Right renal cortex interstitium (tissue), 3 donors: ENCODE measurements at regions not wholly inside any gene's neighbourhood (a gene's known extent, or its start where the extent isn't known, plus 50 kb on each side); places are given as distances from the start of the nearest gene placed in this dataset.

ENCODE experiments used
- DNase-seq, 3 donors: peaks; one replicate each; pipeline ENCODE4 v3.0.0-alpha.2; 2013; ENCODE audit warnings: low read depth in 3 of 3, low spot score in 2 of 3

DNA sequence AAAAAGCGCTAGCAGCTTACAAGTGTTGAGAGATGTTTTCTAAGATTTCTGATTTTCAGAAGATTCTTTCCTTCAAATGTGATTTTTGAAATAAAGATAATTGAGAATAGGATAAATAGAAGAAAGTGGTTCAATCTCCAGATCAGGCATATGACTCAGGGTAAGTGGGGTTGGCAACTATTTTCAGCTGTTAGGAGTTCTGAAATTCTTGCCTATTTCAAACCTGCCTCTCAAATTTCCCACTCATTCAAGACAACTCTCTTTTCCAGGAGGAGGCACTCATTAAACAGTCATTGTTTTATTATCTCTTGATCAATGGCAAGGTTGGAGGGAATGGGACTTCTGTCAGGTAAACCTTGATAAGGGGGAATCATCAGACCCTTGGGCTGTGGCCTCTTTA lies 138.9 kb downstream of the HNMT start:
- DNase-seq, result no peak

DNA sequence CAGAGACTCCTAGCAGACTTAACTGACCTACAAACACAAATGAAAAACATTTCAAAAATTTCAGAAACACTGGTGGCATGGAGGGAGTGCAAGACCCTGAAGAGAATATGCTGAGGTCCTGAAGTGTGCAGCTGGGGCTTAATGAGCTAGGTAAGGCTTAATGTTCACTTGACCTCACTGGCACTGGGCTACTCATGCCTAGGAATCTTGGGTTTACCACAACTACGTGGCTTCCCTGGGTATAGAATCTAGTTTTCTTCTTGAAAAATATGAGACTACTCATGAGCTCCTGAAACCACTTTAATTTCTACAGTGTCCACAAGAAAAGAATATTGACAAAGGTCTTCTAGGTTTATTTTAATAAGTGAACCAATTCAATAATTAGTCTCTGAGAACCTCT lies 139.8 kb downstream of the HNMT start:
- no peak for DNase-seq

DNA sequence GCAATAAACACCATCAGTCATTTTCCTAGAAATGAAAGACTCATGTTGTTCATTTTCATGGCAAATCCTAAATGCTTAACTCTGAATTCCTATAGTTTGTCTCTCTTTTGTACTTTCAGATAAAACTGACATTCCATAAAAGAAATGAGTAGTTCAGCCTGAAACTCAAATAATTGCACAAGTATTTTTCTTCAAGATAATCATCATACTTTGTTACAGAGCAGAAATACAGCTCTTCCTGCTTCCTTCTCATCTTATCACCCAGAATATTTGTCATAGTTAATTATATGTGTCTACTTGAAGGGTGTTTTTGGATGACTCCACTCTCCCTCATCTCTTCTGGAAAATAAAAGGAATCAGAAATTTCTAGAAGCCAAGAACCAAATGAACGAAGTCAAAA lies 141.1 kb downstream of the HNMT start:
- no peak for DNase-seq

DNA sequence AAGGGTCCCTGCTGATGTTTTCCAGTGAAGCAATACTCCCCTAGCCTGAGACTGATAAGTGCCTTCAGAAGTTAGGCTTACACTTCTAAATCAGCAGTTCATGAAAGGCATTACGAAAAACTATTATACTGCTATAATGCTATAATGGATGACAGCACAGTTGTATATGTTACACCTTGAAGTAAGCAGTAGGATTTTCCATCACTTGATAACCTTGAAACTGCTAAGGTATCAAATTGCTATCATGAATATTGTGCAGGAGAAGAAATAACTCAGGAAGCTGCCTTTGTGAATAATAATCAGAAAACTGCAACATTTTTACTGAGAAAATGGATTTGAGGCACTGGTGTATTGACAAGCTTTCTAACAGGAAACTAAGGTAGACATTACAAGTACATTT lies 142.3 kb downstream of the HNMT start:
- DNase-seq, result no peak

DNA sequence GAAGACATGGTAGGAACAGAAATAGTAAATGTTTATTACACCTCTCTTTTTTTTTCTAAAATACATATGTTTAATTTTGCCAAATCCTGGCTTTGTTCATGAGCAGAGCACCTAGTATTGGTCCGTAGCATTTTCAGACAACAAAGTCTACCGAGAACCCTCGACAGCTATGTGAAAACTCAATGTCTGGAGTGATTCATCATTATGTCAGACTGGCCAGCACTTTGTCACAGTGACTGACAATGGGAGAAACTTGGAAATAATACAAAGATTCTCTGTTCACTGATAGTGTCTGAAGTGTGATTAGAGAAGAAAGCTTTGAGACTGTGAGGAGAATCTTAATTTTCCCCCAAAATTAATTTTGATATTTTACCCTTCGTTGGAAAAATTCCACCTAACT lies 143.0 kb downstream of the HNMT start:
- DNase-seq, result no peak

DNA sequence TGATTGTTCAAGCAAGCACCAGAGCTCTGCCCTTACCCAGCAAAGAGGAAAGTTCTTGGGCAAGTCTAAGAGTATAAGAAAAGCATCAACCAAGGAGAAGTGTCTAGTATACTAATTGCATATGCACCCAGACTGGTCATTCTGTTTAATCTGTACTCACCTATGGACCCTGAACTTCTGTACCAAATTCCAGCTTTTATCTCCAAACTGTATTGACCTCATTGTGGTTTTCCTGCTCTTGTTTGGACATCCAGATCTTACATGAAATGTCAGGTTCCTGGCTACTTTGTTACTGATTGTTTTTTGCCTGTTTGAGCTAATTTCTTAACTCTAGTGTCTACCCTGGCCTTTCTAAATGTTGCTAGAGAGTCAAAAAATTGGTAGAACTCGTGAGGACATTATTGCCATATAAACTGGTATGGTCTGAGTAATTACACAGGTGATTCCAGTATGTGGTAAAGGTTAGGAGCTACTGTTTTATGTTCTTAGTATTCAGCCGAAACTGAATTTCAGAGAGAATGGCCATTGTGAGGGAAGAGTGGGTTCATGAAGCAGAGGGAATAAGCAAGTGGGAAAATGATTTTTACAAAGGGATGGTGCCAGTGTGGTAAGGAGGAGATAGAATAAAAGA lies 146.3 kb downstream of the HNMT start:
- DNase-seq, result no peak

DNA sequence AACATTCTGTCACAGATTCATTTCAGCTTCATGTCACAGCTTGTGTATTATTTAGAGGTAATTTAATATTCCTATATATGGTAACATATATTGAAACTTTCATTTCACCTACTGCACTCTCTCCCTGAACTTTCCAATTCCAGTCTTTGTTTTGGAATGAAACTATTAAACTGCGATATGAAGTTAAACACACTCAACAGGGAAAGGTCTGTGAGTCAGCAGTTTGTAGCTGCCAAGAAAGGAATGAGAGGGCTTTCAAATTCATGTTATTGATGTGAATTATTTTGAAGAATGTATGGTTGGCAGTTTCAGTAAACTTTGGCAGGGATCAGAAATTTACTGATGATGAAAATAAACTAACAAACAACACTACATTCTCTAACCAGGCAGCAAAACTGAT lies 148.3 kb downstream of the HNMT start:
- DNase-seq, result no peak

DNA sequence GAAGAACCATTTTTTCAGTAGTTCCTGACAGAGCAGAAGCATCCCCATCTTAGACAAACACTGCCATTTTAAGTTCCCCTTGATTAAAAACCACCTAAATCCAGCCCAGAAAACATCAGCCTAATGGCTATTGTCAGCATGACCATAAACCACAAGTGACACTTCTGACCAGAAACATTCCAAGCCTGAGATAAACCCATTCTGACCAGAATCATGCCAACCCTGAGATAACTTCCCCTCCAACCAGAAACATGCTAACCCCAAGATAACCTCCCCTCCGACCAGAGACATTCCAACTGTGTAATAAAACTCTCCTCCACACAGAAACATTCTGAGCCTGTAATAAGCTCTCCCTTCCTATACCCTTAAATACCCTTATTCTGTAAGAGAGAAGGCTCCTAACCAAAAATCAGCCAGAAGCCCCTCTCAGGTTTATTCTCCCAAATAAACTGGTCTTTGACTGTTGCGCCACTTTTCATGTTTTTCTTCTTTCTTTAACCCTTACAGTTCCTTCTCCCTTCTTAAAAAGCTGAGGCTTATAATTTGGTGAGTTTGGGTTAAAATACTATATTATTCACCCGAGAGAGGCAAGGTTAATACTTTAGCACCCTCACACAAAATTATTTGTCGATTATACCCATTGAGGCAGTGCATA lies 149.7 kb downstream of the HNMT start:
- DNase-seq, result no peak

DNA sequence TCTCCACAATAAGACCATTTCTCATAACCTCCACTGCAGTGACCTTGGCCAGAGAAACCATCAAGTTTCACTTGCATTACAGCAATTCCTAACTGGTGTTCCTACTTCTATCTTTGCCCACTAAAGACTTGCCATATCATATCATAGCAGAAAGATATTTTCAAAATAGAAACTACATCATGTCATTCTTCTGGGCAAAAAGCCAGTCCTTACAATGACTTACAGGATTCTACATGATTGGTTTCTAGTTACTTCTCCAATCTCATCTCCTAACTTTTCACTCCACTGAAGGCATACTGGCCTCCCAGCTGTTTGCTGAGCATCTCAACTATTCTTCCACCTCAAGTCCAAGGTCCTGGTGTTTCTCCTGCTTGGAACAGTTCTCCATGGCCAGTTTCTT lies 151.4 kb downstream of the HNMT start:
- DNase-seq, result no peak

DNA sequence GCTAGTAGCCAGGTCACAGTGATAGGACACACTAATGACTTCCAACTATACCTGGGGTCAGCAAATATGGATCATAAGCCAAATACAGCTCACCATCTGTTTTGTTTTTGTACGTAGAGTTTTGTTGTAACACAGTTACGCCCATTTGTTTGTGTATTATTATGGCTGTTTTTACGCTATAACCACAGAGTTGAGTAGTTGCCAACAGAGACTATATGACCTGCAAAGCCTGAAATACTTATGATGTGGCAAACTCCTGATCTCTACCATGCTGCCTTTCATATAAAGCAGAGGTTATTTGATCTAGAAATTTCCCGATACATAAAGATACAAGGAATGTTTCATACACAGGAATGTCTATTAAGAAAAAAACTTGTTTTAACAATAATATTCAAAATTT lies 152.2 kb downstream of the HNMT start:
- DNase-seq, result no peak

DNA sequence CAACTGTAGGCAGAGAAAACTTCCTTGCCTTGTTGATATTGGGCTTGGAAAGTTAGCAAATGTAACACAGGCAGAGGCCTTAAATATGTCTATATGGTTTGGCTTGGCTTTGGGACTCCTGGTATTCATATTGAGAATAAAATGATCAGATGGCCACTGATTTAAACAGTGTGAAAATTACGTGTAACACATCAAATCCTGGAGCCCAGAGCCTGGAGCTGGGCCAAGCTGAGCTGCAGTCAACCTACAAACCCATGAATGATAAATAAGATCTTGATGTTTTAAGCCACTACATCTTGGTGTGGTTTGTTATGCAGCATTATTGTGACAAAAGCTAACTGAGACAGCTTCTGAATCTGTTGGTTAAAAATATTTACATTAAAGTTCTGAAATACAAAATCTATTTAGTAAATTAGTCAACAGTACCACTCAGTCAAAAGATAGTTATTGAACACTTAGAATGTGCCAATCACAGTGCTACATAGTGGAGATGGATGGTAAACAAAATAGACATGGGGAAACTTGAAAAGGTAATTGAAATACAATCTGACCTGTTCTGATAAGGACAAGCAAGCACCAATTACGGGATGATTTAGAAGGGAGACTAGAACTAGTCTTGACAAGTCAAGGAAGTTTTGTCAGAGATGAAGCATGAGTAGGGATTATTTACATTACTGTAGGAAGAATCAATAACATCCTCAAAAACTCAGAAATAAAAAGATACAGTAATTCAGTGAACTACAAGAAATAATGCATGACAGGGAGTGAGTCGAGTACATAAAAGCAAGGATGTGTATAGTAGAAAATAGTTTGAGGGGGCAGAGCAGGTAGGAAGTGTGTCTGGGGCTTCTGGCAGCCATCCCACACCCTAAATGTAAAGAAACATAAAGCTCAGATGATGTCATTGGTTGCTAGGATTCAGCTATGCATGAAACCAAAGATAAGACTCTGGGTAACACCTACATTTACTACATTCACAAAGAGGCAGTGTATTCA lies 157.7 kb downstream of the HNMT start:
- DNase-seq, result no peak

DNA sequence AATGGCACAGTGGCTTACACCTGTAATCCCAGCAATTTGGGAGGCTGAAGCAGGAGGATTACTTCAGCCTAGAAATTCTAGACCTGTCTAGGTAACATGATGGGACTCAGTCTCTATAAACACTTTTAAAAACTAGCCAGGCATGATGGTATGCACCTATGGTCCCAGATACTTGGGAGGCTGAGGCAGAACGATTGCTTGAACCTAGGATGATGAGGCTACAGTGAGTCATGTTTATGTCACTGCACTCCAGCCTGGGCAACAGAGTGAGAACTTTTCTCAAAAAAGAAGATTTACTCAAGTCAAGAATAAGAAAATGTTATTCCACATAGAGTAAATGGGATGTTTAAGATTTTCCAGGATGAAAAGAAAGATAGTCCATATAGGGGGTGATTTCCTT lies 158.6 kb downstream of the HNMT start:
- DNase-seq, result no peak

DNA sequence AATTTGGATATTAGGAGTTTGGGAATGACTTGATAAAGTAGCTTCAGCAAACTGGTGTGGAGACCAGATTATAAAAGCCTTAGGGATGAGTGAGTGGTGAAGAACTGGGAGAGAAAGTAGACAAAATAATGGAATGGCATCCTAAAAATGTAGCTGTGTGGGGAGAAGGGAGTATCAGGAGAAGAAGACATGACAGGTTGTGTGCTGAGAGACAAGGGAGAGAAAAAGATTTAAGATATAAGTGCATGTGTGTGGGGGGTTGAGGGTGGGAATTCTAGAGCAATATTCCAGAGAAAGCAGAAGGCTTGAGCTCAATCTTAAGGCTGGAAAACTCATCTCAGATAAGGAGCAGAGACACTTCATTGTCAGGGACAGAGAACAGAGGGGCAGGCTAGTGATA lies 159.5 kb downstream of the HNMT start:
- no peak for DNase-seq

DNA sequence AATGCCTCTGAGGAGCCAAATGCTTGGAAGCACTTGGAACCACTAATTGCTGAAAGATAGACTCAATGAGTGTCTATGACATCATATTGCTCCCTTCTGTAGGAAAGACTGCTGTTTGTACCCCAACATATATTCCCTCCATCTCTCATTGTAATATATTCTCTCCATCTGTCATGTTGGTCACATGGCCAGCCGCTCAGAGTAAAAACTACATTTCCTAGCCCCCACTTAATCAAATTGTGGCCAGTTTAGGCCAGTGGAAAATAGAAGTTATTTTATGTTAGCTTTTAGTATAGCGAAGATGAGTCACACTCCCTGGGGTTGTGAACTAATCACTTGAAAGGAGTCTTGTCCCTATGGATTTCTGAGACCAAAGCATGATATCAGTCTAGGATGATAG lies 160.2 kb downstream of the HNMT start:
- DNase-seq, result no peak

DNA sequence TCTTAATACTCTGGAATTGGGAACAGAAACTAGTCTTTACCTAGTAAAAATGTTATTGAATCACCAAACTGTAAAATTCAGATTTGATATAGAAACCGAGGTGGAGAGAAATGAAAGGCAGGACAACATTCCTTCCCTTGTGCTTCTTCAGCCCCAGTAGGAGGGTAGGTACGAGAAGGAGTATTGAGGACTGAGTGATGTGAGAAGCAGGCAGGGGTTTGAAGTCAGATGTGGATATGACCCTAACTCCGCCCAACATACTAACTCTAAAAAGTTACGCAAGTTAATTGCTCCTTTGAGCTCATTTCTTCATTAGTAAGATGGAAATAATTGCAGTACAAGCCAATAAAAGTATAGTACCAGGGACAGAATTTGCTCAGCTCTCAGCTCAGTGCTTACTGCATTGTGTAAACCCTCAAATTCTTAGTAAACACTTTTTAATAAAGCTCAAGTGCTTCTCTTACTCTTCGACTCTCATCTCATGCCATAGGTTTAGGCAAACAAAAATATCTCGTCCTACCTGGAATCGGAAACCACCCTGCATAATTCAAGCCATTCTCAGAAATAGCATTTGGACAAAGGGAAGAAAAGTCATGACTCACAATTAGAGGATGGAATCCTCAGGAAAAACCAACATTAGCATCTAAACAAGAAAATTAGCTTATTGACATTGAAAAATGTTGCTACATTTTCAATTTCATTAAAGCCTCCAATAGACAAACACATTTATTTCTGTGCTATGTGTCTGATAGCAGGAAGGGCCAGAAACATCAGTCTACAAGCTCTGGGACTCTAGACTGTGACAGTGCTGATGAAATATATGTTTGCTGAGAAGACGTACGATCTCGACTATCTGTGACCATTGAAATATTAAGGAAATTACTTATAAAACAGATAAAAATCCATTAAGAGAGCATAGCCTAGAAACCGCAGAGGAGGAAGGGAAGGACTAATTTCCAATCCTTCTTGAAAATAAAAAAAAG lies 161.3 kb downstream of the HNMT start:
- DNase-seq, result no peak

DNA sequence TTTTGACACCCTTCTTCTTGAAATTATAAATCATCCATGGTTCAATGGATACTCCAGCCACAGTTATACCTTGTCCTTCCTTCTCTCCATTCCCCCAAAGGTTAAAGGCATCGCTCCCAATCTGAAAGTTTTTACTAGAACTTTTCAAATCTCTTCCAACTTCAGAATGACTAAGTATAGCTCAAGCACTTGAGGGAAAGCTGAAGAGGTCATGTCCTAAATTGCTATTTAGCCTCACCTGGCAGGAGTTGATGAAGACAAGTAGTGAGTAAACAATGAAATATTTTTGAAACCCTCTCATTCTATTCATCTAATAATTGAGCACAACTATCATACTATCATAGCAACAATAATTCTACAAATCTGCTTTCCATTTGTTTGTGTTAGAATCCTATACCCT lies 167.8 kb downstream of the HNMT start:
- no peak for DNase-seq

DNA sequence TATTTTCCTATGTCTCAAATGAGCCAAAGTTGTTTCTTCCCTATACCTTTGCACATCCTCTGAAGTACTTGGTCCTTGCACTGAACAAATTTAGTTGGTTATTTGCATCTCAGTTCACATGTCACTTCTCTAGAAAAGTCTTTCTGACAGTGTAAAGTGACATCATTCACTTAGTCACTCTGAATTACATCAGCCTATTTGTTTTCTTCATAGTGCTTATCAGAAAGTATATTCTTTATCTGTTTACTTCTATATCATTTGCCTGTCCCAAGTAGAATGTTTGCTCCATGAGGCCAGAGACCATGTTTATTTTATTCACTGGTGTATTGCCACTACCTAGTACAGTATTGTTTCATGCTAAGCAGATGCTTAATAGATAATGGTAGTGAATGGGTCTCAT lies 173.7 kb downstream of the HNMT start:
- no peak for DNase-seq

DNA sequence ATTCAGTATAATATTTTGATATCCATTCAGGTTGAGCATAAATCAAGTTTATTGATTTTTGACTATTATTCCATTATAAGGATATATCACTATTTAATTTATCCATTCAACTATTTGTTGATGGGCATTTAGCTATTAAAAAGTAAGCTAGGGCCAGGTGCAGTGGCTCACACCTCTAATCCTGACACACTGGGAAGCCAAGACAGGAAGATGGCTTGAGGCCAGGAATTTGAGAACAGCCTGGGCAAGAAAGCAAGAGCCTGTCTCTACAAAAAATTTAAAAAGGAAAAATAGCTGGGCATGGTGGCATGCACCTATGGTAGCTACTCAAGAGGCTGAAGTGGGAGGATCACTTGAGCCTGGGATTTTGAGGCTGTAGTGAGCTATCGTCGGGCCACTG lies 183.5 kb downstream of the HNMT start:
- DNase-seq, result no peak

DNA sequence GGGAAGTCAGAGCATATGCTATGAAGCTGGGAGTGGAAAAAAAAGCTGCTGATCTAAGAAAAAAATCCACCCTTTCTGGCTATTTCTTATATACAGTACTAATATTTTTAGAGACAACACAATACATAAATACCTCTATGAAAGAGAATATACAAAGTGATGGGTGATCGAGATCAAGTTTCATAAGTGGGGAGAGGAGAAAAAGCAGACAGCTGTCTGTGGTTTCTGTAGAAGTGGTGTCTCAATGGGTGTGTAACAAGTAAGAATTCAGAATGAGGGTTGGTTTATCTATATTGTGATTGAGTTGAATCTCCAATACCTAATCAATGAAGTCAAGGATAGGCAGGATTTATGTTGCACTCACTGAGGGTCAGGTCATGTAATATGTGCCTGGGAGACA lies 191.0 kb downstream of the HNMT start:
- DNase-seq, result no peak

DNA sequence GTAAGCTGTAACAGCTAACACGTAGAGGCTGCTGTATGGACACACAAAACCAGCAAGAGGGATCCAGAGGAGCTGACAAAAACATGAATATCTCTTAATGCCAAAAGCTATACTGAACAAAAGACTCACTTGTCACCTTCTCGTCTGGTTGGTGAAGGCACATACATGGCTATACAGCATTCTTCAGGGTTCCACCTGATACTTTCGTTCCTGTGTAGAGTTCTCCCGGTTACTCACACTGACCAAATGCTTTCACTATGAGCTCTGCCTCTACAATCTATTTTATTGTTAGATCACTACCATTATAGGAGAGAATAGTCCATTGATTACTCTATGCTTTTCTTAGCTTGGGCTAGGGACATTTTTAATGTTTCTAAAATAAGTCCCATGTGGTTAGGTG lies 193.1 kb downstream of the HNMT start:
- no peak for DNase-seq

DNA sequence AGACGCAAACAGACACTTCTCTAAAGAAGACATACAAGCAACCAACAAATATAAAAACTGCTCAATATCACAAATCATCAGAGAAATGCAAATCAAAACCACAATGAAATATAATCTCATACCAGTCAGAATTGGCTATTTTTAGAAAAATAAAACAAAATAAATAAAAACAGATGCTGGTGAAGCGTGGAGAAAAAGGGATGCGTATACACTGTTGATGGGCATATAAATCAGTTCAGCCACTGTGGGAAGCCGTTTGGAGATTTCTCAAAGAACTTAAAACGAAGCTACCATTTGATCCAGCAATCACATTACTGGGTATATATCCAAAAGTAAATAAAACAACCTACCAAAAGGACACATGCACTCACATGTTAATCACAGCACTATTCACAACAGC lies 206.2 kb downstream of the HNMT start:
- DNase-seq, result no peak
